ENCODE measurements at regions not wholly inside any gene's neighbourhood (a gene's known extent, or its start where the extent isn't known, plus 50 kb on each side); places are given as distances from the start of the nearest gene placed in this dataset.

DNA sequence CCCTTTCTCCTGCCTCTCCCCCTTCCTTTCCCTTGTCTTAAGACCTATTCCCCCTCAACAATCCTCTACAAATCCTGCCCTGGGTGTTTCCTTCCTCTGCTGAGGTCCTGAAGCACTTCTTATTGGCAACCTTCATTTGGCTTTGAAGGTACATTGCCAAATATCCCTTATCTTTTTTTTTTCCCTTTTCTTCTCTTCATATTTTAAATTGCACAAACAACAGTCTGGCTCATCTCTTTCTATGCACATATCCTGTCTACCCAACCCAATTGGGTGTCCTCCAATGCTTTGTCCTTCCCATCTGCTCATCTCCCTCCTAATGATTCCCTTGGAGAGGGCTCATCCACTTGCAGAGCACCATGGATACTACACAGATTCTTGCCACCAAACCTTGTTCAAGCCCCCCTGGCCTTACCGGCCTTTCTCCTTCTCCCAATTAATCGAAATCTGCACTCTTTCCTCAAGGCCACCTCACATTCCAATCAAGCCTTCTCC is 537.9 kb upstream of the JARID2 start:
- peaks cover 16% of the 10 kb centered on the region for H3K4me1 Mint-ChIP-seq
- no peaks in the 10 kb centered on the region for H3K36me3 Mint-ChIP-seq
- H3K4me3 Mint-ChIP-seq, result no peak overlapping the region
- DNase-seq (ENCODE audit: low spot score in 2 of 2, unreplicated experiment in 2 of 2), result no peak
- peaks cover 6% of the 10 kb centered on the region for H3K9me3 Mint-ChIP-seq
- TF ChIP-seq, protein P1, sequence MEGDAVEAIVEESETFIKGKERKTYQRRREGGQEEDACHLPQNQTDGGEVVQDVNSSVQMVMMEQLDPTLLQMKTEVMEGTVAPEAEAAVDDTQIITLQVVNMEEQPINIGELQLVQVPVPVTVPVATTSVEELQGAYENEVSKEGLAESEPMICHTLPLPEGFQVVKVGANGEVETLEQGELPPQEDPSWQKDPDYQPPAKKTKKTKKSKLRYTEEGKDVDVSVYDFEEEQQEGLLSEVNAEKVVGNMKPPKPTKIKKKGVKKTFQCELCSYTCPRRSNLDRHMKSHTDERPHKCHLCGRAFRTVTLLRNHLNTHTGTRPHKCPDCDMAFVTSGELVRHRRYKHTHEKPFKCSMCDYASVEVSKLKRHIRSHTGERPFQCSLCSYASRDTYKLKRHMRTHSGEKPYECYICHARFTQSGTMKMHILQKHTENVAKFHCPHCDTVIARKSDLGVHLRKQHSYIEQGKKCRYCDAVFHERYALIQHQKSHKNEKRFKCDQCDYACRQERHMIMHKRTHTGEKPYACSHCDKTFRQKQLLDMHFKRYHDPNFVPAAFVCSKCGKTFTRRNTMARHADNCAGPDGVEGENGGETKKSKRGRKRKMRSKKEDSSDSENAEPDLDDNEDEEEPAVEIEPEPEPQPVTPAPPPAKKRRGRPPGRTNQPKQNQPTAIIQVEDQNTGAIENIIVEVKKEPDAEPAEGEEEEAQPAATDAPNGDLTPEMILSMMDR (IDR thresholded peaks at IDR 0.05; ENCODE audit: unreplicated experiment), result no peak
- H3K27me3 Mint-ChIP-seq (ENCODE audit: low read depth), result no peaks in the 10 kb centered on the region
- H3K27ac Mint-ChIP-seq, result no peak overlapping the region

DNA sequence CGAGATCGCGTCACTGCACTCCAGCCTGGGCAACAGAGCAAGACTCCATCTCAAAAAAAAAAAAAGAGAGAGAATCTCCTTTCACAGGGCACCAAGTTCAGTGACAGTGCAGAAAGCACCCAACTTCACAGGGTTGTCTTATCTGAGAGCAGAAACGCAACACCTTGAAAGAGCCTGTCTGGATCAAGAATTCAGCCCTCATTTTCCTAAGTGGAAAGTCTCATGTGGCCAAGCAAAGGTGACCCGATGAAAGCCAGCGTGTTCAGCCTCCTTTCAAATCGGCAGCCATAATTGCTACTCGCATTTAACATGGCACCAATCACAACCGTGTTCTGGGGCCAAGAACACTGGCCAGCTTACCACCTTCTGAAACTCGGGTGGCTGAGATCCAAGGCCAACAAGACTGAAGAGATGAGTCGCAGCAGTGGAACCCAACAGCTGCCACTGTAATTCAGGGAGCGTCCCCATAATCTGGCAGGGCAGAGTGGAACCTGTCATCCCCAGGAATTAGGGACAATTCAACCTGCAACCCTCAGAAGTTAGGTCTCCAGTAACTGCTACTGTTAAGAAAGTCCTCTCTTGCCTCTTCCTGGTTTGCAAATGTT is 536.7 kb upstream of the JARID2 start:
- TF ChIP-seq, protein P1 (IDR thresholded peaks at IDR 0.05; ENCODE audit: unreplicated experiment), result no peak
- Mint-ChIP-seq H3K4me3 (no peak overlapping the region), H3K36me3 (no peaks in the 10 kb centered on the region), H3K4me1 (peaks cover 16% of the 10 kb centered on the region), H3K9me3 (peaks cover 6% of the 10 kb centered on the region), H3K27me3 (ENCODE audit: low read depth) (peaks cover 3% of the 10 kb centered on the region), H3K27ac (no peak overlapping the region)
- DNase-seq (ENCODE audit: low spot score in 2 of 2, unreplicated experiment in 2 of 2), result no peak

DNA sequence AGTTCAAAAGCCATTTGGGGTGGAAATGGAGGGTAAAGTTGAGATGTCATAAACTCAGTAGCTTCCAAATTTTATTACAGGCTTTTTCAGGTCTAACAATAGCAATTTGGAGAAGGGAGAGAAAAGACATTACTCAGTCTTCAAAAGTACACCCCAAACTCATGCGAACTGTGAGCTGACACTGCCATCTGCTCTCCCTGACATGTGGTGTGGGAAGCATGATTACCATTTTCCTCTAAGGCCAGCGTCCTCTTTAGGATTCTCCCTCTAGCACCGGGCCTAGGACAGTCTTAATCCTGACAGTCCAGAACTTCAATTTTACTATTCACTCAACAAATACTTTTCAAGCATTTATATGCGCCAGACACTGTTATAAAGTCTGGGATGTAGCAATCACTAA is 536.0 kb upstream of the JARID2 start:
- no peak overlapping the region for H3K4me3 Mint-ChIP-seq
- no peaks in the 10 kb centered on the region for H3K36me3 Mint-ChIP-seq
- no peak for DNase-seq (ENCODE audit: low spot score in 2 of 2, unreplicated experiment in 2 of 2)
- H3K27ac Mint-ChIP-seq, result no peak overlapping the region
- peaks cover 6% of the 10 kb centered on the region for H3K9me3 Mint-ChIP-seq
- peaks cover 16% of the 10 kb centered on the region for H3K4me1 Mint-ChIP-seq
- TF ChIP-seq, protein P1 (IDR thresholded peaks at IDR 0.05; ENCODE audit: unreplicated experiment), result no peak
- H3K27me3 Mint-ChIP-seq (ENCODE audit: low read depth), result peaks cover 3% of the 10 kb centered on the region

DNA sequence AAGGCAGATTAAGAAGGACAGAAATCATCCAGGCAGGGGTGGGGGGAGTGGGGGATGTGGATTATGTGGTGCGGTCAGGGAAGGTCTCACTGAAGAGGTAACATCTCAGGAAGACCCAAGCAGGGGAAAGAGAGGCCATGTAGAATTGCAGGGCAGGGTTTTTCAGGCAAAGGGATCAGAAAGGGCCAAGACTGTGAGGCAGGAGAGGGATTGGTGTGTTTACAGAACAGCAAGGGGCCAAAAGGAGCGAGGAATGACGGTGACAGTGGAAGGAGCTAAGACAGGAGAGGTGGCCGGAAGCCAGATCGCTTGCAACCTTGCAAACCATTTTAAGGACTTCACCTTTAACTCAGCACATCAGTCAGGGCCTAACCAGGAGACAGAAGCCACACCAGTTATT is 535.4 kb upstream of the JARID2 start:
- Mint-ChIP-seq H3K4me3 (no peak overlapping the region), H3K27ac (no peak overlapping the region), H3K4me1 (peaks cover 15% of the 10 kb centered on the region), H3K36me3 (no peaks in the 10 kb centered on the region), H3K27me3 (ENCODE audit: low read depth) (peaks cover 3% of the 10 kb centered on the region), H3K9me3 (peaks cover 6% of the 10 kb centered on the region)
- DNase-seq (ENCODE audit: low spot score in 2 of 2, unreplicated experiment in 2 of 2), result no peak
- TF ChIP-seq, protein P1 (IDR thresholded peaks at IDR 0.05; ENCODE audit: unreplicated experiment), result no peak

DNA sequence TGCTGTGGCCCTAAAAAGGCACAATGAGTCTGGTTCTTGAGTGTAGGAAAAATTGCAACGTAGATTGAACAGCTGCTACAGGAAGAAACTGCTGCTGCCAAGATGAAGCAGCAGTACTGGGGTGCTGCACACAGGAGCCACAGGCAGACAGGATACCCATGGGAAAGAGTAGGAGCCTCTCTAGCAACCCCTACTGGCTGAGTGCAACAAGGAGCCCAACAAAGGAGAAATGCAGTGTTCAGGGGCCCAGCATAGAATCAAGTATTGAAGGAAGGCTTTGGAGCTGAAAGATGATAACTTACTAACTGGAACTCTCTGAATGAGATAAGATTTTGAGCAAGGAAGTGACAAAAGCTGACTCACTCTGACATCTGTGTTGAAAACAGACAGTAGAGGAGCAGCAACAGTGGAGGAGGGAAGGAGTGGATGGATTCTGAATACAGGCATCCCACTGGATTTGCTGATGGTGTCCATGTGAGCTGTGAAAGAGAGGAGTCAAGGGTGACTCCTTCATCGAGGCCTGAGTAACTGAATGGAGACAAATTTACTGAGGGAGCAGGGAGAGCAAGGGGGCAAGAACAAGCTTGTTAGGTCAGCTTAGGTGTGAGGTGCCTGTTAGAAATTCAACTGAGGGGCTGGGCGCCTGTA is 534.7 kb upstream of the JARID2 start:
- peaks cover 9% of the 10 kb centered on the region for H3K4me1 Mint-ChIP-seq
- H3K27me3 Mint-ChIP-seq (ENCODE audit: low read depth), result peaks cover 3% of the 10 kb centered on the region
- no peak for DNase-seq (ENCODE audit: low spot score in 2 of 2, unreplicated experiment in 2 of 2)
- H3K9me3 Mint-ChIP-seq, result peaks cover 6% of the 10 kb centered on the region
- TF ChIP-seq, protein P1 (IDR thresholded peaks at IDR 0.05; ENCODE audit: unreplicated experiment), result no peak
- H3K4me3 Mint-ChIP-seq, result no peak overlapping the region
- no peaks in the 10 kb centered on the region for H3K36me3 Mint-ChIP-seq
- H3K27ac Mint-ChIP-seq, result no peak overlapping the region
